HG03280 (cell line): ENCODE measurements at regions not wholly inside any gene's neighbourhood (a gene's known extent, or its start where the extent isn't known, plus 50 kb on each side); places are given as distances from the start of the nearest gene placed in this dataset.

ENCODE experiments used
- ATAC-seq: cut with Tn5 transposase; IDR thresholded peaks from one replicate; pipeline ENCODE4 v1.9.1; 2021; ENCODE audit warnings: mild to moderate bottlenecking, moderate library complexity; ENCODE audit not compliant: unreplicated experiment

DNA sequence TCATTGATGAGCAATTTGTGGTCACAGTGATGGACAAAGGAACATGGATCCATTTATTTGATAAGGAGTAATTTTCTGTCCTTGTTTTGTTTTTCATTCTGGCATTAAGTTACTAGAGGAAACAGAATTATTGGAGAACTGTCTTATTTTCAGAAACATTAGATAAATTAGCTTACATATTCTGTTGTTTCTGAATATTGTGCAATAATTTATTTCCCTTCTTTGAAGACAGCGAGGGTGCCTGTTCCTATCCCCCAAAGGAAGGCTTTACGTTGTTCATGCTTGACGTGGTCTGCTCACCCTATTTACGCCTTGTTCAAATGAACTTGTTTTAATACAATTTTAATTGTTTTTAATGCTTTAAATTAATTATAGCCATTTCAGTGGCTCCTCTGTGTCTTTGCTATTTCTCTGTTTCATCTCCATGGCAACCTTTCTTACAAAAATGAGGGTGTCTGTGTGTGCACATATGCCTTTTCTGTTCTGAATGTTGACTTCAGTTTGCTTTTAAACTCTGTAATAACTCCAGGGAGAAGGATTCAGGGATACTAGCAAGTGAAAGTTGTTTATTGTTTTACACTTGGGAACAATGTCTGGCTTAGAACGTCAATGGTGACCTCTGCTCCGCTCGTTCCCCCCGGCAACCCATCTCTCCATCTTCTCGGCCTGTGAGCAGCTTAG, 138.3 kb upstream of the PLET1 start:
- ATAC-seq, result no peak

GRCh38 chr11:112400476-112401014, 139.9 kb upstream of the PLET1 start:
- ATAC-seq, result no peak

GRCh38 chr11:112401036-112401769, 140.5 kb upstream of the PLET1 start:
- ATAC-seq, result no peak

GRCh38 chr11:112403432-112403831, 142.8 kb upstream of the PLET1 start:
- ATAC-seq, result no peak

DNA sequence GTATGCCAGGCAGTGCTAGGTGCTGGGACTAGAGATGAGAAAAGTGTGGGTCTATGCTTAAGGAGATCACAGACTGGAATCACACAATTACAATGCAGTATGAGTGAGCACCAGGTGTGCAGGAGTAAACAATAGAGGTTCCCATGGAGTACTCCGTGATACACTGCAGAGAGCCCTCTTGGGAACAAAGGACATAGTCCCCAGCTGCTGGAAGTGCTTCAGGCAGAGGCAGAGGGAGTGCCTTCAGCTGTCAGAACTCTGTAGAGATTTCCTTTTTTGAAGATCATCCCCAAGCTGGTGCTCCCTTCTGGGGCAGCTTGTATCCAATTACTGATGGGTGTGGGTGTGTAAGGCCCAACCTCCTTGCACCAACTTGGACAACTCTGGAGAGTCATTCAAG, 143.5 kb upstream of the PLET1 start:
- no peak for ATAC-seq

DNA sequence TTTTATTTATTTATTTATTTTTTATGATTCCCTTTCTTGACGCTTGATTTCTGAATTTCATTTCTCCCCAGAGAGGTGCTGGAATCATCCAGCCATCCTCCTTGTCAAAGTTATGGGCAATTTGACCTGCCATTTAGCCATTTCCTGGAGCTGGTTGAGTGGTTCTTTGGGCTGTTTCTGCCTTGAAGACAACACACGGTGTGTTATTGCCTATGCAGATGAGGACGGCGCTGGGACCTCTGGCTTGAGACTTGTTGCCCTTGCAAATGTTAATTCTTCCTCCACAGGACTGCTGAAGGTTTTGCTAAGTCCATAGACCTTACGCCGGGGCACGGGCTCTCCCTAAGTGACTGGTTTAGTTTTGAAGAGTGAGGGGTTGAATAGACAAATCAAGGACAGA, 147.9 kb upstream of the PLET1 start:
- ATAC-seq, result no peak

DNA sequence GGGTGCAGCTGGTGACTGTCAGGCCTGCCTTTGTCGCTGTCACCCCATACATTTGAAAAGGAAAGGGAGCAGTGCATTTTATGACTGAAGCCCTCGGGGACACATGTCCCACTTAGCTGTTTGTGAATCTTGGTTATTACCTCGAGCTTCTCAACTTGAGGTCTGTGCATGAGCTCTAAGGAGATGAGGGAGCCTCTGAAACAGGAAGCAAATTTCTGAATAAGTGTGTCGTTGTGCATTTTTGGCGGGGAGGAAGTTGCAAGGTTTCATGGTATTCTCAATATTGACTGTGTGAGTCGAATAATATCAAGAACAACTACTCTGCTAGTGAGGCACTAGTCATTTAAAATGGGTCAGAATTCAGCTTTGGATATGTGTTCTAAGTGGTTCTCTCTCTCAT, 149.7 kb upstream of the PLET1 start:
- ATAC-seq, result no peak

DNA sequence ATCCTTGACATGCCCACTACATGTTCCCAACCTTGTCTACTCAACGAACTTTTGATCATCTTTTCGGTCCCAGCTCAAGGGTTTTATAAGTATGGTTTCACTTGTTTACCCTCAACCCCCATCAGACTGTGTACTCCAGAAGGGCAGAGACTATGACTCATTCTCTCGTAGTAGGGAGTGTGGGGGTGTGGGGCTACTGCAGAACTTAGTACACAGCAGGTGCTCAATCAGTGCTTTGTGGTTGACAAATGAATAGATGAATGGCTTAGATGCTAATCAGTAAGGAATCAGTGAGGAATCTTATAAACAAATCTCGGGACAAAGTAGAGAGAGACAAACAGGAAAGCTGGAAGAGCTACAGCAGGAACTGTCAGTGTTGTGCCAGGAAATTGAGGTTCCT, 151.7 kb upstream of the PLET1 start:
- no peak for ATAC-seq

- ATAC-seq, result no peak
These were observed 156.7 kb upstream of the PLET1 start for GRCh38 chr11:112417339-112417738.

DNA sequence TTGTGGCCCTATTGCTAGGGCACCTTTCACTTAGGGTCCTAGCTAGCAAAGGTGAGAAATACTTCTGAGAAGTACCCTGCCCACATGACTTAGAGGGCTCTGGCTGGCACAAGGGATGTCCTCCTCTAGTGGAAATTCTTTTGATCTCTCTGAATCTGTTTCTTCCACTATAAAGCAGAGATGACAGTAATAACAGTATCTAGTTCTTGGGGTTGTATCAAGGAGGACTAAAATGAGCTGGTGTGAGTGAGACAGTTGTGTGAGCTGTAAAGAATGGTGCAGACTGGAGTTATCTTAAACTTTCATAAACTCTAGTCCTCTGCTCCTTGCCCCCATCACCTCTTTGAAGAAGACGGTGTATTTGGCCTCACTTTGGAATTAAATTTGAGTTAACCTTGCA, 157.8 kb upstream of the PLET1 start:
- ATAC-seq, result no peak

DNA sequence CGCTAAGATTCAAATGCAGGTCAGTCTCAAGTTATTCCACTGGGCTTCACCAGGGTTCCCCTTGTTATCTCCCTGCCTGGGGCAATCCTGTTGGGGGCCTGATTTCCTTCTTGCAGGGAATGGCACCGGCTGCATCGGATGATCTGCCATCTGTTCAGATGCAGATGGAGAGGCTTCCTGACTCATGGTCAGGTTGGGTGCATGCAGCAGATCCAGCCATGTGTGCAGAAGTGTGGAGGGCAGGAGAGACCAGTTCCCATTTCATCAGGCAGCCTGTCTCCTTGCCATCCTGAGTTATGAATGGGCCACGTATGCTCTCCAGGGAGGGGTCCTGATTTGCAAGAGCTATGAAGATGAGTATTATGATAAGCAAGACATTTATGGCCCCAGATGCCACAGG, 161.2 kb upstream of the PLET1 start:
- no peak for ATAC-seq

- no peak for ATAC-seq
These were observed 164.5 kb upstream of the PLET1 start for GRCh38 chr11:112425121-112425520.

GRCh38 chr11:112437096-112437495, 176.4 kb upstream of the PLET1 start:
- no peak for ATAC-seq

GRCh38 chr11:112439614-112440013, 179.0 kb upstream of the PLET1 start:
- no peak for ATAC-seq

- ATAC-seq, result no peak
These were observed 179.9 kb upstream of the PLET1 start for GRCh38 chr11:112440518-112440917.

DNA sequence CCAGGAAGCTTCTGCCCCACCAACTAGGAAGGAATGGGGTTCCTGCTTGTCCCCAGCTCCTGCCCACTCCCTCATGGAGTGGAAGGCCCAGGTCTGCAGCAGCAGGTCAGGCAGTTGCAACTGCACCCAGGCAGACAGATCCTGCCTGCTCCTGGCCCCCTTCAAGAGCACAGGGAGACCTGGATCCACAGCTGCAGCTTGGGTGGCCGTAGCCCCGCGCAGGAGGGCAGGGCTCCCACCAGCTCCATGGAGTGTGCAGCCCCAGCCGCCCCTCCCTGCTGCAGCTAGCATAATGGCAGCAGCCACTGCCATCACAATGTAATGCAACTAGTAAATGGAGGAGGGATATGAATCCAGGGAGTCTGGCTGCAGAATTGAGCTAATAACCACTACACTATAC, 187.5 kb upstream of the PLET1 start:
- ATAC-seq, result no peak

GRCh38 chr11:112448806-112449205, 188.1 kb upstream of the PLET1 start:
- ATAC-seq, result no peak

GRCh38 chr11:112451250-112451649, 190.6 kb upstream of the PLET1 start:
- ATAC-seq, result no peak

DNA sequence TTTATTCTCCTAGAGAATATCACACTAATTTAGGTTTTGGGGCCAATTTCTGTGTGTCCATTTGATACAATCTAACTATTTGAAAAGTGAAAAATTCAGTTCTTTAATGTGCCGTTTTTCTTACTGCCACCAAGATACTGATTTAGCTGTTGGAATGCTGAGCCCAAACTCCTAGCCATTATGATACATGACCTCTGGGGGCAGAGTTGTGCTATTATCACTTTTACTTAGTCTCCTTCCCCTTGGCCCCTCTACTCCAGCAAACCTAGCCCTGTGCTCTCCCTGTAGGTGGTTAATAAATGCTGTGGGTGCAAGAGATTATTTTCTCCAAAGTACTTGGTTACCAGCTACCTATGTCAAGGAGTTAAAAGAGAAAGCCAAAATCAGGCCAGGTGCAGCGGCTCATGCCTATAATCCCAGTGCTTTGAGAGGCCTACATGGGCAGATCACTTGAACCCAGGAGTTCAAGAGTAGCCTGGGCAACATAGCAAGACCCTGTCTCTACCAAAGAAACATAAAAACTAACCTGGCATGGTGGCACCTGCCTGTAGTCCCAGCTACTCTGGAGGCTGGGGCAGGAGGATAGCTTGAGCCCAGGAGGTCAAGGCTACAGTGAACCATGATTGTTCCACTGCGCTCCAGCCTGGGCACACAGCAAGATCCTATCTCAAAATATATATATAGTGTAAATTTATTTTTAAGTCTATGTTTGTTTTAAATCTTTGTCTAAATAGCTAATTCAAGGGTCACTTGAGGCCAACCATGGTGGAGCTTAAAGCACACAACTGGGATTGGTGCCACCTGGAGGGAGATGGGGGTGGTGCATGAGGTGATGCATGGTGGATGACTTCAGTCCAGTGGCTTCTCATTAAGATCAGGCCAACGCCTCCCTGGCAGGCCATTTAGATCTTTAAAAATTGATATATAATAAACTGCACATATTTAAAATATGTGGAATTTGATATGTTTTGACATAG, 193.2 kb upstream of the PLET1 start:
- ATAC-seq, result no peak

- ATAC-seq, result no peak
These were observed 194.2 kb upstream of the PLET1 start for GRCh38 chr11:112454841-112455240.

GRCh38 chr11:112455791-112456190, 195.1 kb upstream of the PLET1 start:
- ATAC-seq, result no peak
